IMR-90 (cell line): ENCODE measurements at regions not wholly inside any gene's neighbourhood (a gene's known extent, or its start where the extent isn't known, plus 50 kb on each side); places are given as distances from the start of the nearest gene placed in this dataset.

Experiments used
- ATAC-seq: fragments of 200-7000 bp; cut with Tn5 transposase; 2 replicates; pipeline ENCODE4 v1.9.1; 2020; ENCODE audit warnings: low read depth, mild to moderate bottlenecking, moderate library complexity
- BruUV-seq: library from RNA; stranded (reverse); fragments of 400-500 nt; replicated peaks from 2 replicates; lab custom pipeline; 2021; lab: Mats Ljungman, UMichigan
- CTCF ChIA-PET: fragments of 300-600 bp; formaldehyde crosslinking; extraction: SDS; loops from one replicate; lab custom pipeline; 2021; ENCODE audit warnings: antibody characterized with exemption; lab: Yijun Ruan, JAX
- POLR2A ChIA-PET: fragments of 300-600 bp; sonication (Branson Sonifier 250); formaldehyde crosslinking; loops from one replicate; lab custom pipeline; 2022; ENCODE audit warnings: antibody characterized with exemption; ENCODE audit not compliant: unreplicated experiment; lab: Charles Lee
- DNase-seq: peaks from one replicate; pipeline ENCODE4 v3.0.0; 2013
- H2AFZ ChIP-seq: replicated peaks from 2 replicates; pipeline ENCODE3; 2013; ENCODE audit warnings: low read length, mild to moderate bottlenecking; ENCODE audit not compliant: poor library complexity
- H2AK5ac ChIP-seq: 2 replicates; pipeline ENCODE4 v1.6.1; 2013; ENCODE audit warnings: low read depth, low read length, inconsistent platforms
- H2AK9ac ChIP-seq: replicated peaks from 2 replicates; pipeline ENCODE3; 2013; ENCODE audit warnings: mild to moderate bottlenecking, low read depth, low read length, moderate library complexity; ENCODE audit not compliant: poor library complexity
- H2BK120ac ChIP-seq: 2 replicates; pipeline ENCODE4 v1.6.1; 2013; ENCODE audit warnings: low read depth, low read length, inconsistent platforms
- H2BK15ac ChIP-seq: 3 replicates; pipeline ENCODE4 v1.6.1; 2013; ENCODE audit warnings: low read depth, low read length, inconsistent platforms
- H2BK20ac ChIP-seq: 2 replicates; pipeline ENCODE4 v1.6.1; 2013; ENCODE audit warnings: low read depth, mild to moderate bottlenecking, inconsistent platforms, low read length, moderate library complexity
- H2BK5ac ChIP-seq: 2 replicates; pipeline ENCODE4 v1.6.1; 2013; ENCODE audit warnings: mild to moderate bottlenecking, low read depth, low read length, inconsistent platforms; ENCODE audit not compliant: poor library complexity, severe bottlenecking
- H3K14ac ChIP-seq: replicated peaks from 2 replicates; pipeline ENCODE4 v1.6.1; 2013; ENCODE audit warnings: low read depth, low read length, inconsistent platforms
- H3K18ac ChIP-seq: 2 replicates; pipeline ENCODE4 v1.6.1; 2013; ENCODE audit warnings: low read depth, low read length, control low read depth
- H3K23ac ChIP-seq: 2 replicates; pipeline ENCODE4 v1.6.1; 2013; ENCODE audit warnings: low read depth, low read length, inconsistent platforms
- H3K27ac ChIP-seq: 2 replicates; pipeline ENCODE4 v1.5.1; 2013; ENCODE audit warnings: mild to moderate bottlenecking, control low read depth, low read length; ENCODE audit not compliant: insufficient read depth
- H3K27me3 ChIP-seq: 2 replicates; pipeline ENCODE4 v1.6.1; 2013; ENCODE audit warnings: low read length; ENCODE audit not compliant: control insufficient read depth, insufficient read depth
- H3K36me3 ChIP-seq: 2 replicates; pipeline ENCODE4 v1.6.1; 2013; ENCODE audit warnings: low read length, mixed read lengths; ENCODE audit not compliant: control insufficient read depth, insufficient read depth
- H3K4ac ChIP-seq: 2 replicates; pipeline ENCODE4 v1.6.1; 2013; ENCODE audit warnings: low read depth, low read length, inconsistent platforms
- H3K4me1 ChIP-seq: 2 replicates; pipeline ENCODE4 v1.6.1; 2013; ENCODE audit warnings: low read length, mixed read lengths; ENCODE audit not compliant: control insufficient read depth, insufficient read depth
- H3K4me2 ChIP-seq: 2 replicates; pipeline ENCODE4 v1.6.1; 2013; ENCODE audit warnings: low read depth, mild to moderate bottlenecking, control low read depth, low read length, moderate library complexity
- H3K4me3 ChIP-seq: 2 replicates; pipeline ENCODE4 v1.5.1; 2013; ENCODE audit warnings: low read depth, mild to moderate bottlenecking, control low read depth, low read length, moderate library complexity; ENCODE audit not compliant: insufficient read depth
- H3K56ac ChIP-seq: 2 replicates; pipeline ENCODE4 v1.6.1; 2013; ENCODE audit warnings: low read length, inconsistent platforms; ENCODE audit not compliant: insufficient read depth; ENCODE audit errors: extremely low read depth
- H3K79me1 ChIP-seq, 2 experiments: 2 replicates each; pipeline ENCODE4 v1.6.1; 2013; ENCODE audit warnings: low read length in 2 of 2, inconsistent platforms in 1 of 2, low read depth in 1 of 2
- H3K9ac ChIP-seq: 2 replicates; pipeline ENCODE4 v1.6.1; 2013; ENCODE audit warnings: low read depth, low read length, control low read depth
- H3K9me1 ChIP-seq: 2 replicates; pipeline ENCODE4 v1.6.1; 2013; ENCODE audit warnings: low read length, inconsistent platforms; ENCODE audit not compliant: insufficient read depth
- H3K9me3 ChIP-seq: 2 replicates; pipeline ENCODE4 v1.6.1; 2013; ENCODE audit warnings: low read length; ENCODE audit not compliant: control insufficient read depth, insufficient read depth
- H4K20me1 ChIP-seq: 2 replicates; pipeline ENCODE4 v1.6.1; 2013; ENCODE audit warnings: low read length, inconsistent platforms; ENCODE audit not compliant: insufficient read depth
- H4K5ac ChIP-seq: 2 replicates; pipeline ENCODE4 v1.6.1; 2013; ENCODE audit warnings: mild to moderate bottlenecking, low read depth, low read length, control low read depth
- H4K8ac ChIP-seq, 2 experiments: 2 replicates each; pipeline ENCODE4 v1.6.1; 2013; ENCODE audit warnings: low read depth in 2 of 2, low read length in 2 of 2, control low read depth in 1 of 2, inconsistent platforms in 1 of 2
- H4K91ac ChIP-seq: 2 replicates; pipeline ENCODE4 v1.6.1; 2013; ENCODE audit warnings: low read depth, low read length, inconsistent platforms; ENCODE audit not compliant: insufficient read depth
- BHLHE40 ChIP-seq: fragments of 150-350 bp; IDR thresholded peaks from 2 replicates; pipeline ENCODE4 v1.6.1; 2016; ENCODE audit warnings: mild to moderate bottlenecking, low read depth, low read length
- CEBPB ChIP-seq: IDR thresholded peaks from 2 replicates; pipeline ENCODE4 v1.6.1; 2012; ENCODE audit warnings: low read depth, low read length, improper control_type of control experiment
- CHD1 ChIP-seq: IDR thresholded peaks from 2 replicates; pipeline ENCODE4 v1.6.1; 2012; ENCODE audit warnings: low read depth, low read length, improper control_type of control experiment
- CTCF ChIP-seq: conservative IDR thresholded peaks from 2 replicates; pipeline ENCODE4 v1.5.1; 2012; ENCODE audit warnings: mild to moderate bottlenecking, low read depth, low read length, improper control_type of control experiment
- FOS ChIP-seq: fragments of 150-350 bp; IDR thresholded peaks from 2 replicates; pipeline ENCODE4 v1.6.1; 2016; ENCODE audit warnings: low read depth, low read length
- MAZ ChIP-seq: IDR thresholded peaks from 2 replicates; pipeline ENCODE4 v1.6.1; 2012; ENCODE audit warnings: low read depth, mild to moderate bottlenecking, low read length, improper control_type of control experiment, moderate library complexity, borderline replicate concordance
- MXI1 ChIP-seq: IDR thresholded peaks from 2 replicates; pipeline ENCODE4 v1.6.1; 2012; ENCODE audit warnings: low read depth, mild to moderate bottlenecking, low read length, moderate library complexity, borderline replicate concordance
- POLR2A ChIP-seq: IDR thresholded peaks from 2 replicates; pipeline ENCODE4 v1.6.1; 2012; ENCODE audit warnings: mild to moderate bottlenecking, low read depth, low read length
- RAD21 ChIP-seq: IDR thresholded peaks from 2 replicates; pipeline ENCODE4 v1.6.1; 2012; ENCODE audit warnings: low read length, improper control_type of control experiment
- RFX5 ChIP-seq: IDR thresholded peaks from 2 replicates; pipeline ENCODE4 v1.8.0; 2012; ENCODE audit warnings: low read depth, mild to moderate bottlenecking, low read length, moderate library complexity
- SMC3 ChIP-seq: fragments of 150-350 bp; IDR thresholded peaks from 2 replicates; pipeline ENCODE4 v1.6.1; 2016; ENCODE audit warnings: low read depth, mild to moderate bottlenecking, antibody characterized with exemption, low read length, moderate library complexity
- USF2 ChIP-seq: fragments of 150-350 bp; IDR thresholded peaks from 2 replicates; pipeline ENCODE4 v1.6.1; 2017; ENCODE audit warnings: mild to moderate bottlenecking, antibody characterized with exemption, low read length, low read depth
- WGBS, 2 experiments: methylation state at CpG; one replicate each; pipeline versions ENCODE4 v1.1.5 to v1.1.7; 2013; ENCODE audit warnings: missing lambda C conversion rate in 2 of 2; ENCODE audit not compliant: insufficient read length in 1 of 2; ENCODE audit errors: extremely low coverage in 2 of 2; 5-methylcytosine and 5-hydroxymethylcytosine counted together
- dilution Hi-C: fragments of 300-500 bp; cut with HindIII; formaldehyde crosslinking; loops from one replicate; pipeline ENCODE4 v1.14.3; 2018; ENCODE audit warnings: low sequenced_read_pairs; ENCODE audit not compliant: unreplicated experiment
- in situ Hi-C: fragments of 300-500 bp; cut with MboI; formaldehyde crosslinking; loops from 3 replicates; pipeline ENCODE4 v1.14.3; 2019; ENCODE audit warnings: low sequenced_read_pairs, inconsistent platforms, mixed read lengths
- intact Hi-C: fragments of 100-400 bp; cut with micrococcal nuclease; formaldehyde crosslinking; loops from 2 replicates; pipeline ENCODE4 v1.10.0; 2022
- TF ChIP-seq, protein P1 (sequence below): fragments of 150-350 bp; IDR thresholded peaks from 2 replicates; pipeline ENCODE4 v1.6.1; 2016; ENCODE audit warnings: low read depth, mild to moderate bottlenecking, low read length, moderate library complexity, borderline replicate concordance

DNA sequence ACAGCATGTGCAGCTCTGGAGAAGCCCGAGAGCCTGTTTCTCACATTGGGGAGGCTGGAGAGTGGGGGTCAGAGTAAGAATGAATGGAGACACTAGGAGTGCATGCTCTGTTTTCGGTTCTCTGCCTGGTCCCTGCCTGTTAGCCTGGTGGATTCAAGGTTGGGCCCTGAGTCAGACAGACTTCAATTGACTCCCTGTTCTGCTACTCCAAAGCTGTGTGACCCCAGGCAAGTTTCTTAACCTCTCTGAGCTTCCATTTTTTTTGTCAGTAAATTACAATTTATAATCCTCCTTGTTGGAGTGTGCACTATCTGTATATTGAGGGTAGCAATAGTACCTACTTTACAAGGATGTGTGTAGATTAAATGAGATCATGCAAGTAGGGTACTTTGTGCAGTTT is 102.6 kb upstream of the ESRRB start:
- Histone ChIP-seq H4K5ac (no peak overlapping the region), H2AK5ac (no peak overlapping the region), H2BK20ac (no peak overlapping the region), H4K91ac (no peak overlapping the region), H3K9ac (no peak overlapping the region), H3K56ac (no peak overlapping the region), H2BK5ac (no peak overlapping the region), H3K36me3 (no peaks in the 10 kb centered on the region), H2BK120ac (no peak overlapping the region), H3K23ac (no peak overlapping the region), H2BK15ac (no peak overlapping the region), H3K79me1 (no peaks in the 10 kb centered on the region), H4K8ac (no peak overlapping the region), H3K4me2 (no peak overlapping the region), H2AK9ac (no peak overlapping the region), H3K4me3 (no peak overlapping the region), H2AFZ (no peak overlapping the region), H3K4ac (no peak overlapping the region), H3K18ac (no peak overlapping the region), H3K9me3 (no peaks in the 10 kb centered on the region), H3K27ac (no peak overlapping the region), H3K9me1 (no peaks in the 10 kb centered on the region), H3K14ac (no peak overlapping the region), H3K4me1 (no peaks in the 10 kb centered on the region), H3K27me3 (no peaks in the 10 kb centered on the region; the same call in 1 of the 2 replicates), H4K20me1 (no peaks in the 10 kb centered on the region)
- ChIA-PET POLR2A (no interaction called here), CTCF (no interaction called here)
- intact Hi-C loops: no loop called here
- dilution Hi-C loops: no loop called here
- no CpG with 5 or more reads among the region's 2 CpGs for WGBS, 2 experiments
- no TSS peak for BruUV-seq
- TF ChIP-seq CHD1: no peak
- TF ChIP-seq FOS: no peak
- TF ChIP-seq CEBPB: no peak
- no peak for TF ChIP-seq RAD21
- TF ChIP-seq SMC3: no peak
- TF ChIP-seq, protein P1, sequence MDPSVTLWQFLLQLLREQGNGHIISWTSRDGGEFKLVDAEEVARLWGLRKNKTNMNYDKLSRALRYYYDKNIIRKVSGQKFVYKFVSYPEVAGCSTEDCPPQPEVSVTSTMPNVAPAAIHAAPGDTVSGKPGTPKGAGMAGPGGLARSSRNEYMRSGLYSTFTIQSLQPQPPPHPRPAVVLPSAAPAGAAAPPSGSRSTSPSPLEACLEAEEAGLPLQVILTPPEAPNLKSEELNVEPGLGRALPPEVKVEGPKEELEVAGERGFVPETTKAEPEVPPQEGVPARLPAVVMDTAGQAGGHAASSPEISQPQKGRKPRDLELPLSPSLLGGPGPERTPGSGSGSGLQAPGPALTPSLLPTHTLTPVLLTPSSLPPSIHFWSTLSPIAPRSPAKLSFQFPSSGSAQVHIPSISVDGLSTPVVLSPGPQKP: no peak
- no peak for TF ChIP-seq POLR2A
- TF ChIP-seq USF2: no peak
- TF ChIP-seq MAZ: no peak
- TF ChIP-seq BHLHE40: no peak
- TF ChIP-seq MXI1: no peak
- no peak for TF ChIP-seq CTCF
- TF ChIP-seq RFX5: no peak
- in situ Hi-C loops: no loop called here
- DNase-seq (no peak), ATAC-seq (no peak)
